ENCODE measurements at regions not wholly inside any gene's neighbourhood (a gene's known extent, or its start where the extent isn't known, plus 50 kb on each side); places are given as distances from the start of the nearest gene placed in this dataset.
"Not testable (repeated sequence)": the region's sequence is repeated elsewhere in the genome, so short reads cannot be mapped to it uniquely, and the experiment has no call there.

- TF ChIP-seq CTCF, EZH2 (IDR thresholded peaks at IDR 0.05): not testable (repeated sequence)
Measured at GRCh38 chrX:1859266-1859665, 244.4 kb downstream of the ASMT start.

All from neural progenitor cell (in vitro differentiated cells).